HepG2 (cell line): ENCODE measurements at regions not wholly inside any gene's neighbourhood (a gene's known extent, or its start where the extent isn't known, plus 50 kb on each side); places are given as distances from the start of the nearest gene placed in this dataset.

ENCODE experiments used
- ATAC-seq: fragments of 200-7000 bp; cut with Tn5 transposase; 3 replicates; pipeline ENCODE4 v1.9.1; 2020; ENCODE audit warnings: mild to moderate bottlenecking, moderate library complexity
- BruUV-seq: library from RNA; stranded (reverse); fragments of 400-500 nt; replicated peaks from 2 replicates; lab custom pipeline; 2021; lab: Mats Ljungman, UMichigan
- CTCF ChIA-PET: fragments of 300-600 bp; formaldehyde crosslinking; extraction: SDS; loops from one replicate; lab custom pipeline; 2021; ENCODE audit warnings: low total read pairs, inconsistent platforms, low intra/inter-chr PET ratio; lab: Yijun Ruan, JAX
- POLR2A ChIA-PET: fragments of 350-600 bp; sonication (Branson Sonifier 250); formaldehyde crosslinking; loops from one replicate; lab custom pipeline; 2020; ENCODE audit warnings: antibody characterized with exemption, inconsistent platforms; lab: Yijun Ruan, JAX
- DNase-seq: peaks from one replicate; pipeline ENCODE4 v3.0.0-alpha.2; 2015; ENCODE audit warnings: low spot score
- FAIRE-seq: peaks from 3 replicates; lab custom pipeline; 2011; peaks lifted over from hg19 to GRCh38; lab: Jason Lieb, UNC
- H2AFZ ChIP-seq: one replicate; pipeline ENCODE4 v1.6.1; 2011; ENCODE audit warnings: low read length, inconsistent platforms
- H3K27ac ChIP-seq: fragments of 300-600 bp; 3 replicates; pipeline ENCODE4 v1.8.0; 2011; ENCODE audit warnings: mixed run types, mild to moderate bottlenecking, mixed read lengths, low read length, inconsistent platforms; ENCODE audit not compliant: insufficient read depth; ENCODE audit errors: extremely low read length
- H3K27me3 ChIP-seq, 2 experiments: fragments of 200-600 bp in 1 of 2; 2 replicates in 1 of 2; 3 replicates in 1 of 2; pipeline versions ENCODE4 v1.6.0 to v1.8.0; 2011; ENCODE audit warnings: low read length in 2 of 2, mild to moderate bottlenecking in 2 of 2, moderate library complexity in 2 of 2, inconsistent platforms in 1 of 2; ENCODE audit not compliant: insufficient read depth in 2 of 2, control insufficient read depth in 1 of 2
- H3K36me3 ChIP-seq, 2 experiments: fragments of 200-600 bp in 1 of 2; replicated peaks in 1 of 2; 2 replicates in 1 of 2; 3 replicates in 1 of 2; pipeline versions ENCODE4 v1.5.1 to v1.8.0; 2011; ENCODE audit warnings: low read length in 2 of 2, inconsistent platforms in 1 of 2; ENCODE audit not compliant: insufficient read depth in 2 of 2, control insufficient read depth in 1 of 2
- H3K4me1 ChIP-seq: 2 replicates; pipeline ENCODE4 v1.5.1; 2012; ENCODE audit warnings: low read length, inconsistent platforms; ENCODE audit not compliant: insufficient read depth
- H3K4me2 ChIP-seq: 2 replicates; pipeline ENCODE4 v1.6.0; 2011; ENCODE audit warnings: low read depth, low read length, inconsistent platforms
- H3K4me3 ChIP-seq, 3 experiments: fragments of 200-600 bp in 1 of 3; sonication (generic), shearing (Covaris generic) in 1 of 3; replicated peaks in 1 of 3; 2 replicates each; pipeline ENCODE4 v1.5.1; 2011 to 2016; ENCODE audit warnings: low read length in 3 of 3, inconsistent platforms in 2 of 3, low read depth in 2 of 3, mild to moderate bottlenecking in 2 of 3, control low read depth in 1 of 3, mixed read lengths in 1 of 3; ENCODE audit not compliant: insufficient read depth in 1 of 3
- H3K79me2 ChIP-seq: one replicate; pipeline ENCODE4 v1.6.1; 2011; ENCODE audit warnings: low read length, inconsistent platforms; ENCODE audit not compliant: insufficient read depth
- H3K9ac ChIP-seq: 2 replicates; pipeline ENCODE4 v1.6.0; 2011; ENCODE audit warnings: mild to moderate bottlenecking, low read depth, low read length, inconsistent platforms; ENCODE audit not compliant: insufficient read depth
- H3K9me3 ChIP-seq: 2 replicates; pipeline ENCODE4 v1.5.1; 2012; ENCODE audit warnings: mild to moderate bottlenecking, low read length
- H4K20me1 ChIP-seq: 2 replicates; pipeline ENCODE4 v1.6.0; 2011; ENCODE audit warnings: inconsistent platforms, mild to moderate bottlenecking, low read length, moderate library complexity; ENCODE audit not compliant: insufficient read depth
- ARID2 ChIP-seq: sonication (generic); formaldehyde crosslinking; IDR thresholded peaks from 2 replicates; pipeline ENCODE4 v1.8.1; 2022; ENCODE audit warnings: mild to moderate bottlenecking, missing genetic modification reagents, borderline replicate concordance
- CBX5 ChIP-seq: sonication (generic); formaldehyde crosslinking; IDR thresholded peaks from 2 replicates; pipeline ENCODE4 v1.4.0; 2020; ENCODE audit warnings: missing genetic modification reagents, borderline replicate concordance
- CEBPB ChIP-seq: IDR thresholded peaks from 2 replicates; pipeline ENCODE4 v1.6.1; 2011; ENCODE audit warnings: low read depth, low read length, improper control_type of control experiment, borderline replicate concordance
- CENPX ChIP-seq: sonication (generic); formaldehyde crosslinking; IDR thresholded peaks from 2 replicates; pipeline ENCODE4 v1.9.0; 2021; ENCODE audit warnings: mild to moderate bottlenecking, missing genetic modification reagents, moderate library complexity
- ELF1 ChIP-seq: sonication (generic); formaldehyde crosslinking; IDR thresholded peaks from 2 replicates; pipeline ENCODE4 v1.4.0; 2020; ENCODE audit warnings: missing genetic modification reagents
- GTF3A ChIP-seq: sonication (generic); formaldehyde crosslinking; conservative IDR thresholded peaks from 2 replicates; pipeline ENCODE4 v1.4.0; 2020; ENCODE audit warnings: mild to moderate bottlenecking, missing genetic modification reagents
- HES4 ChIP-seq: sonication (generic); formaldehyde crosslinking; IDR thresholded peaks from 2 replicates; pipeline ENCODE4 v1.9.0; 2021; ENCODE audit warnings: mild to moderate bottlenecking, missing genetic modification reagents, borderline replicate concordance
- JARID2 ChIP-seq: sonication (generic); formaldehyde crosslinking; IDR thresholded peaks from 2 replicates; pipeline ENCODE4 v1.8.1; 2023; ENCODE audit warnings: missing genetic modification reagents, inconsistent platforms; ENCODE audit not compliant: insufficient replicate concordance
- KDM5B ChIP-seq: sonication (generic); formaldehyde crosslinking; IDR thresholded peaks from 2 replicates; pipeline ENCODE4 v1.4.0; 2020; ENCODE audit warnings: missing genetic modification reagents, mild to moderate bottlenecking, borderline replicate concordance
- SETDB1 ChIP-seq: sonication (generic); formaldehyde crosslinking; IDR thresholded peaks from 2 replicates; pipeline ENCODE4 v1.5.1; 2020; ENCODE audit warnings: missing genetic modification reagents, mild to moderate bottlenecking, borderline replicate concordance
- ZNF232 ChIP-seq: sonication (generic); formaldehyde crosslinking; IDR thresholded peaks from 2 replicates; pipeline ENCODE4 v1.4.0; 2020; ENCODE audit warnings: missing genetic modification reagents, borderline replicate concordance
- ZNF331 ChIP-seq: sonication (generic); formaldehyde crosslinking; IDR thresholded peaks from 2 replicates; pipeline ENCODE4 v1.4.0; 2020; ENCODE audit warnings: missing genetic modification reagents
- ZNF605 ChIP-seq: sonication (generic); formaldehyde crosslinking; IDR thresholded peaks from 2 replicates; pipeline ENCODE4 v1.8.0; 2022; ENCODE audit warnings: mild to moderate bottlenecking, missing genetic modification reagents
- ZSCAN29 ChIP-seq: sonication (generic); formaldehyde crosslinking; conservative IDR thresholded peaks from 2 replicates; pipeline ENCODE4 v1.4.0; 2020; ENCODE audit warnings: mild to moderate bottlenecking, missing genetic modification reagents
- WGBS: methylation state at CpG from one replicate; pipeline ENCODE4 v1.1.6; 2017; ENCODE audit warnings: low lambda C conversion rate; 5-methylcytosine and 5-hydroxymethylcytosine counted together
- in situ Hi-C: cut with HindIII; loops from 2 replicates; pipeline ENCODE4 v1.10.0; 2017; ENCODE audit warnings: low pct_unique_long_range_greater_than_20kb; ENCODE audit not compliant: extremely low pct_ligation_motif_present
- intact Hi-C: fragments of 100-400 bp; cut with micrococcal nuclease; formaldehyde crosslinking; loops from one replicate; pipeline ENCODE4 v1.10.0; 2022; ENCODE audit not compliant: unreplicated experiment
- TF ChIP-seq, protein P1 (sequence below): sonication (generic); formaldehyde crosslinking; IDR thresholded peaks from 2 replicates; pipeline ENCODE4 v1.8.1; 2023; ENCODE audit warnings: mild to moderate bottlenecking, moderate library complexity, missing genetic modification reagents
- TF ChIP-seq, protein P2 (sequence below): sonication (generic); formaldehyde crosslinking; IDR thresholded peaks from 2 replicates; pipeline ENCODE4 v1.8.0; 2022; ENCODE audit warnings: missing genetic modification reagents, low read depth, mild to moderate bottlenecking, borderline replicate concordance

DNA sequence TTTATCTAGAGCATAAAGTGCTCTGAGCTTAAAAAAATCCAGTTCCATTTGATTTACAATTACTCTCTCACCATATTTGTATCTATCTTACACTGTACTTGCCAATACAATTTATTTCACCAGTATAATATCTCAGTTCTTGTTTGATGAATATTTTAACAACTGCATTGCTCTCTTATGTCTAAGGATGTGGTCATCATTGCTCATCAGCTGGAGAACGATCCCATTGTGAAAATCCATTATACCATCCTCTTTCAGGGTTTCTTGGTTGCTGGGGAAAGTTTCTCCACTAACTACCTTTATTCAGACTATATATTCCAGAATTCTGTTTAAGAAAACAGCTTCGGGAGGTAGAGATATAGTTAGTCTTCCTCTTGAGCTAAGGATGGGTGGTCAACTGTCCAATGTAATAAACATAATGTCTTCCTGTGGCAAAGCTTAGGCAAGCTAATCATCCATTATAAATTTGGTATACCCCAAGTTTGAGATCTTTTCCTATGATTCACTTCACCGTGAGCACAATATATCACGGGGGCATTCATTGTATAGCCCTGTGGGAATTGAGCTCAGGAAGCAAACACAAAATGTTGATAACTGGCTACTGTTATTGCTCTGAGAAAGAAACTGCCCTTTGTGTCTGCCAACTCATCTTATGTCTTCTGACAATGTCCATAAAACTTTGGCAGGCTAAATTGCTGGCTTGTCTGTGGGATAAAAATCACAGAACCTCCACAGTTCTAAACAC lies 2361.9 kb downstream of the ARAP2 start:
- Histone ChIP-seq H3K4me2 (no peak overlapping the region), H3K4me3 (no peak overlapping the region), H3K27me3 (no peaks in the 10 kb centered on the region; a peak in 1 of 5 replicates), H4K20me1 (no peaks in the 10 kb centered on the region), H3K36me3 (no peaks in the 10 kb centered on the region), H3K27ac (no peak overlapping the region), H3K4me1 (no peaks in the 10 kb centered on the region), H3K79me2 (no peaks in the 10 kb centered on the region), H3K9me3 (peaks cover 67% of the 10 kb centered on the region), H2AFZ (no peak overlapping the region), H3K9ac (no peak overlapping the region)
- 2% methylated on average over 4 of the region's 4 CpGs for WGBS
- ChIA-PET CTCF (no interaction called here), POLR2A (no interaction called here)
- intact Hi-C loops, result no loop called here
- BruUV-seq, result no TSS peak
- in situ Hi-C loops, result no loop called here
- TF ChIP-seq ZNF605 (CRISPR knock-in tag) (no peak), CBX5 (CRISPR knock-in tag) (no peak), CENPX (CRISPR knock-in tag) (no peak), GTF3A (no peak)
- TF ChIP-seq, protein P1, sequence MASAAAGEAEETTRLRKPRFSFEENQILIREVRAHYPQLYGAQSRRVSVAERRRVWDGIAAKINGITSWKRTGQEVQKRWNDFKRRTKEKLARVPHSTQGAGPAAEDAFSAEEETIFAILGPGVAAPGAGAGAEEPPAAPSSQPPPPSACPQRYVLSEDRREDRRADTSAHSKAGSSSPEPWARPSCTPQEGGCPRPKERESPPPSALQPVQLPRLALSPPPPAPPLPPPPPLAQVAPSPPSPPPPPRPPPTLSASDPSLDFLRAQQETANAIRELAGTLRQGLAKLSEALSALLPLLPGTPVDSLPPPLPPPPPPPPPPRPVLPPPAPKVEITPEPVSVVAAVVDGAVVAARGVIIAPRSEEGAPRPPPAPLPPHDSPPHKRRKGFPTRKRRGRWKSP, result no peak
- no peak for ATAC-seq
- no peak for FAIRE-seq
- no peak for DNase-seq

DNA sequence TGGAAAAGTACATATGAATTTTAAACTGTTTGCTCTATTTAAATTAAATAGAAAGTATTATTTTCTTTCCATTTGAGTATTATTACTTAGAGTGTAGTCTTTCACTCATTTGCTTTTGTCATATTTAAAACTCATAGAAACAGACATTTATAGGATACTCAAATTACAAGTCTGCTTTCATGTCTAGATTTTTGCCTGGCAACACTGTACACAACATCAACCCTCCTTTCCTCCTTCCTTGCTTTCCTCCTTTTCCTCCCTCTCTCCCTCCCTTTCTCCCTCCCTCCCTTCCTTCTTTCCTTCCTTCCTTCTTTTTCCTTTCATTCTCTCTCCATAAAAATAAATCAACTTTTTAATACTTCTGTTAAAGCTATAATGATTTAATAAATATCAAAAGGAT lies 2361.2 kb downstream of the ARAP2 start:
- FAIRE-seq (no peak), DNase-seq (no peak), ATAC-seq (no peak)
- no peak overlapping the region for H3K4me2 ChIP-seq
- H3K4me3 ChIP-seq, result no peak overlapping the region
- no peak overlapping the region for H3K27ac ChIP-seq
- no peaks in the 10 kb centered on the region for H3K36me3 ChIP-seq
- TF ChIP-seq SETDB1, result no peak
- TF ChIP-seq ZSCAN29 (CRISPR knock-in tag), result no peak
- TF ChIP-seq JARID2 (CRISPR knock-in tag), result no peak
- TF ChIP-seq HES4 (CRISPR knock-in tag), result no peak
- no peak for TF ChIP-seq ZNF331 (CRISPR knock-in tag)
- TF ChIP-seq ARID2 (CRISPR knock-in tag), result no peak
- TF ChIP-seq CEBPB, result no peak
- no peak for TF ChIP-seq KDM5B (CRISPR knock-in tag)
- TF ChIP-seq, protein P2, sequence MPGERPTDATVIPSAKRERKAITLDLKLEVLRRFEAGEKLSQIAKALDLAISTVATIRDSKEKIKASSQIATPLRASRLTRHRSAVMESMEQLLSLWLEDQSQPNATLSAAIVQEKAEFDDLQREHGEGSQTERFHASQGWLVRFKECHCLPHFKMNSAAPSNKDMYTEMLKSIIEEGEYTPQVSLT (CRISPR knock-in tag), result no peak
- no peak for TF ChIP-seq ZNF232 (CRISPR knock-in tag)
- TF ChIP-seq ELF1, result no peak
- no peak overlapping the region for H3K9ac ChIP-seq
- ChIA-PET CTCF (no interaction called here), POLR2A (no interaction called here)
- no peaks in the 10 kb centered on the region for H4K20me1 ChIP-seq
- BruUV-seq, result no TSS peak
- in situ Hi-C loops (no loop called here), intact Hi-C loops (no loop called here)
- H3K27me3 ChIP-seq, result no peaks in the 10 kb centered on the region
- H3K4me1 ChIP-seq, result no peaks in the 10 kb centered on the region
- no peaks in the 10 kb centered on the region for H3K79me2 ChIP-seq
- peaks cover 67% of the 10 kb centered on the region for H3K9me3 ChIP-seq
- no peak overlapping the region for H2AFZ ChIP-seq
